Ecto neural progenitor cell (in vitro differentiated cells): ENCODE measurements at regions not wholly inside any gene's neighbourhood (a gene's known extent, or its start where the extent isn't known, plus 50 kb on each side); places are given as distances from the start of the nearest gene placed in this dataset.
"Not testable (repeated sequence)": the region's sequence is repeated elsewhere in the genome, so short reads cannot be mapped to it uniquely, and the experiment has no call there.

ENCODE experiments used
- DNase-seq: peaks from one replicate; pipeline ENCODE4 v3.0.0-alpha.2; 2018; ENCODE audit warnings: low spot score

GRCh38 chr1:19591482-19592091, 52.5 kb upstream of the NBL1 start:
- DNase-seq: no peak

GRCh38 chr1:19585507-19585906, 58.6 kb upstream of the NBL1 start:
- DNase-seq: no peak

- DNase-seq: peak; percentile 70
These were observed 61.8 kb upstream of the NBL1 start for GRCh38 chr1:19582318-19582717.

- no peak for DNase-seq
These were observed 62.7 kb upstream of the NBL1 start for GRCh38 chr1:19581381-19581780.

GRCh38 chr1:19577561-19577960, 66.5 kb upstream of the NBL1 start:
- no peak for DNase-seq

- no peak for DNase-seq
These were observed 67.1 kb upstream of the NBL1 start for GRCh38 chr1:19577036-19577435.

- no peak for DNase-seq
These were observed 74.3 kb upstream of the NBL1 start for GRCh38 chr1:19569786-19570185.

GRCh38 chr1:19567041-19567440, 77.1 kb upstream of the NBL1 start:
- no peak for DNase-seq

GRCh38 chr1:19564366-19564765, 79.0 kb upstream of the CAPZB start:
- no peak for DNase-seq

GRCh38 chr1:19563324-19564097, 78.2 kb upstream of the CAPZB start:
- DNase-seq: no peak

GRCh38 chr1:19562847-19563246, 77.5 kb upstream of the CAPZB start:
- no peak for DNase-seq

- no peak for DNase-seq
These were observed 75.1 kb upstream of the CAPZB start for GRCh38 chr1:19560480-19560879.

- no peak for DNase-seq
These were observed 74.3 kb upstream of the CAPZB start for GRCh38 chr1:19559641-19560040.

GRCh38 chr1:19557609-19558051, 72.3 kb upstream of the CAPZB start:
- no peak for DNase-seq

- no peak for DNase-seq
These were observed 68.8 kb upstream of the CAPZB start for GRCh38 chr1:19554090-19554489.

GRCh38 chr1:19552291-19553010, 67.1 kb upstream of the CAPZB start:
- no peak for DNase-seq

GRCh38 chr1:19551837-19552236, 66.5 kb upstream of the CAPZB start:
- not testable (repeated sequence) for DNase-seq

GRCh38 chr1:19550437-19550836, 65.1 kb upstream of the CAPZB start:
- not testable (repeated sequence) for DNase-seq

- DNase-seq: no peak
These were observed 62.5 kb upstream of the CAPZB start for GRCh38 chr1:19547814-19548213.

- no peak for DNase-seq
These were observed 51.2 kb upstream of the CAPZB start for GRCh38 chr1:19536519-19536918.

GRCh38 chr1:19535214-19535613, 49.9 kb upstream of the CAPZB start:
- no peak for DNase-seq
